ENCODE measurements at regions not wholly inside any gene's neighbourhood (a gene's known extent, or its start where the extent isn't known, plus 50 kb on each side); places are given as distances from the start of the nearest gene placed in this dataset.

DNA sequence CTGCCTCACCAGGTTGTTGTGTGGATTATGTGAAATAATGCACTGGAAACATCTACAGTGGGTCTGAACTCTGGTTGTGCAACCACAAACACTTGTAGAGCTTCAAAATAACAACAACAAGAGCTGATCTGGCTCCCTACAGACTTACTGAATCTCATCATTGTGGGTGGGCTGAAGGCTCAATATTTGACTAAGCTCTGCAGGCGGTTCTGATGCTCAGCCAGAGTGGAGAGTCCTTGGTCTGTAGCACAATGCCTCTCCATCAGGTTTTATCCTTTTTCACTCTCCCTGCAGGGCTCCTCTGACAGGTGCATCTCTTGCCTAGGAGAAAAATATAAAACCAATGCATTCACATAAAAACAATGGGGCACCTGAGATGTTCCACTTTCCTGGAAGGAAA lies 456.3 kb upstream of the ONECUT1 start:
- no peak for TF ChIP-seq POLR2AphosphoS5 (IDR thresholded peaks at IDR 0.05; ENCODE audit: low read depth)
- TF ChIP-seq, protein P1, sequence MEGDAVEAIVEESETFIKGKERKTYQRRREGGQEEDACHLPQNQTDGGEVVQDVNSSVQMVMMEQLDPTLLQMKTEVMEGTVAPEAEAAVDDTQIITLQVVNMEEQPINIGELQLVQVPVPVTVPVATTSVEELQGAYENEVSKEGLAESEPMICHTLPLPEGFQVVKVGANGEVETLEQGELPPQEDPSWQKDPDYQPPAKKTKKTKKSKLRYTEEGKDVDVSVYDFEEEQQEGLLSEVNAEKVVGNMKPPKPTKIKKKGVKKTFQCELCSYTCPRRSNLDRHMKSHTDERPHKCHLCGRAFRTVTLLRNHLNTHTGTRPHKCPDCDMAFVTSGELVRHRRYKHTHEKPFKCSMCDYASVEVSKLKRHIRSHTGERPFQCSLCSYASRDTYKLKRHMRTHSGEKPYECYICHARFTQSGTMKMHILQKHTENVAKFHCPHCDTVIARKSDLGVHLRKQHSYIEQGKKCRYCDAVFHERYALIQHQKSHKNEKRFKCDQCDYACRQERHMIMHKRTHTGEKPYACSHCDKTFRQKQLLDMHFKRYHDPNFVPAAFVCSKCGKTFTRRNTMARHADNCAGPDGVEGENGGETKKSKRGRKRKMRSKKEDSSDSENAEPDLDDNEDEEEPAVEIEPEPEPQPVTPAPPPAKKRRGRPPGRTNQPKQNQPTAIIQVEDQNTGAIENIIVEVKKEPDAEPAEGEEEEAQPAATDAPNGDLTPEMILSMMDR (IDR thresholded peaks at IDR 0.05; ENCODE audit: insufficient read depth, low read length): no peak
- TF ChIP-seq, protein P2, sequence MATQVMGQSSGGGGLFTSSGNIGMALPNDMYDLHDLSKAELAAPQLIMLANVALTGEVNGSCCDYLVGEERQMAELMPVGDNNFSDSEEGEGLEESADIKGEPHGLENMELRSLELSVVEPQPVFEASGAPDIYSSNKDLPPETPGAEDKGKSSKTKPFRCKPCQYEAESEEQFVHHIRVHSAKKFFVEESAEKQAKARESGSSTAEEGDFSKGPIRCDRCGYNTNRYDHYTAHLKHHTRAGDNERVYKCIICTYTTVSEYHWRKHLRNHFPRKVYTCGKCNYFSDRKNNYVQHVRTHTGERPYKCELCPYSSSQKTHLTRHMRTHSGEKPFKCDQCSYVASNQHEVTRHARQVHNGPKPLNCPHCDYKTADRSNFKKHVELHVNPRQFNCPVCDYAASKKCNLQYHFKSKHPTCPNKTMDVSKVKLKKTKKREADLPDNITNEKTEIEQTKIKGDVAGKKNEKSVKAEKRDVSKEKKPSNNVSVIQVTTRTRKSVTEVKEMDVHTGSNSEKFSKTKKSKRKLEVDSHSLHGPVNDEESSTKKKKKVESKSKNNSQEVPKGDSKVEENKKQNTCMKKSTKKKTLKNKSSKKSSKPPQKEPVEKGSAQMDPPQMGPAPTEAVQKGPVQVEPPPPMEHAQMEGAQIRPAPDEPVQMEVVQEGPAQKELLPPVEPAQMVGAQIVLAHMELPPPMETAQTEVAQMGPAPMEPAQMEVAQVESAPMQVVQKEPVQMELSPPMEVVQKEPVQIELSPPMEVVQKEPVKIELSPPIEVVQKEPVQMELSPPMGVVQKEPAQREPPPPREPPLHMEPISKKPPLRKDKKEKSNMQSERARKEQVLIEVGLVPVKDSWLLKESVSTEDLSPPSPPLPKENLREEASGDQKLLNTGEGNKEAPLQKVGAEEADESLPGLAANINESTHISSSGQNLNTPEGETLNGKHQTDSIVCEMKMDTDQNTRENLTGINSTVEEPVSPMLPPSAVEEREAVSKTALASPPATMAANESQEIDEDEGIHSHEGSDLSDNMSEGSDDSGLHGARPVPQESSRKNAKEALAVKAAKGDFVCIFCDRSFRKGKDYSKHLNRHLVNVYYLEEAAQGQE (IDR thresholded peaks at IDR 0.05; ENCODE audit: insufficient replicate concordance, low read depth): no peak
- no peak for TF ChIP-seq SPI1 (IDR thresholded peaks at IDR 0.05; ENCODE audit: borderline replicate concordance, low read depth)

Data from HL-60 (cell line).